ENCODE measurements at regions not wholly inside any gene's neighbourhood (a gene's known extent, or its start where the extent isn't known, plus 50 kb on each side); places are given as distances from the start of the nearest gene placed in this dataset.
"Not testable (repeated sequence)": the region's sequence is repeated elsewhere in the genome, so short reads cannot be mapped to it uniquely, and the experiment has no call there.

DNA sequence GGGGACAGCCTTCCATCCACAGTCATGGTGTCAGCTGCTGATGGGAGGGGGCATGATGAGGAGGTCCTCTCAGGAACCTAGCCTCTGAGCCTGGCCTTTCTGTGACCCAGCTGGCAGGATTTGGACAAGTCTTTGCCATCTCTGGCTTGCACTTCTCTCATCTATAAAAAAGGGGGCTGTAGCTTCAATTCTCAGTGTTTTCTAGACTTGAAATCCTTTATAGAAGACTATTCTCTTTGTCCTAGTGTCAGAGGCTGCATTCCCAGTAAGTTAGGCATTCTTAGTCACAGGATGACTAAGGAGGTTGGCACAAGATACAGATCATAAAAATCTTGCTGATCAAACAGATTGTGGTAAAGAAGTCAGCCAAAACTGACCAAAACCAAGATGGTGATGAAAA, 958.5 kb downstream of the CNTNAP5 start:
- intact Hi-C loops (cut with micrococcal nuclease; ENCODE audit: unreplicated experiment): no loop called here
- Histone ChIP-seq H3K4me1 (ENCODE audit: insufficient read depth, low read length, poor library complexity, severe bottlenecking) (no peaks in the 10 kb centered on the region), H3K36me3 (ENCODE audit: insufficient read depth, low read length, poor library complexity, severe bottlenecking) (no peaks in the 10 kb centered on the region), H3K27ac (ENCODE audit: low read depth, low read length, poor library complexity, severe bottlenecking) (no peak overlapping the region), H3K4me3 (ENCODE audit: low read depth, low read length, poor library complexity, severe bottlenecking) (no peak overlapping the region), H3K27me3 (replicated peaks; ENCODE audit: insufficient read depth, low read depth, low read length, poor library complexity) (no peaks in the 10 kb centered on the region), H3K9me3 (ENCODE audit: low read depth, low read length, poor library complexity, severe bottlenecking) (peaks cover 11% of the 10 kb centered on the region)
- no peak for TF ChIP-seq EZH2 (IDR thresholded peaks at IDR 0.05; ENCODE audit: borderline replicate concordance, low read depth, low read length, poor library complexity, severe bottlenecking)
- TF ChIP-seq, protein P1, sequence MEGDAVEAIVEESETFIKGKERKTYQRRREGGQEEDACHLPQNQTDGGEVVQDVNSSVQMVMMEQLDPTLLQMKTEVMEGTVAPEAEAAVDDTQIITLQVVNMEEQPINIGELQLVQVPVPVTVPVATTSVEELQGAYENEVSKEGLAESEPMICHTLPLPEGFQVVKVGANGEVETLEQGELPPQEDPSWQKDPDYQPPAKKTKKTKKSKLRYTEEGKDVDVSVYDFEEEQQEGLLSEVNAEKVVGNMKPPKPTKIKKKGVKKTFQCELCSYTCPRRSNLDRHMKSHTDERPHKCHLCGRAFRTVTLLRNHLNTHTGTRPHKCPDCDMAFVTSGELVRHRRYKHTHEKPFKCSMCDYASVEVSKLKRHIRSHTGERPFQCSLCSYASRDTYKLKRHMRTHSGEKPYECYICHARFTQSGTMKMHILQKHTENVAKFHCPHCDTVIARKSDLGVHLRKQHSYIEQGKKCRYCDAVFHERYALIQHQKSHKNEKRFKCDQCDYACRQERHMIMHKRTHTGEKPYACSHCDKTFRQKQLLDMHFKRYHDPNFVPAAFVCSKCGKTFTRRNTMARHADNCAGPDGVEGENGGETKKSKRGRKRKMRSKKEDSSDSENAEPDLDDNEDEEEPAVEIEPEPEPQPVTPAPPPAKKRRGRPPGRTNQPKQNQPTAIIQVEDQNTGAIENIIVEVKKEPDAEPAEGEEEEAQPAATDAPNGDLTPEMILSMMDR (conservative IDR thresholded peaks at IDR 0.05; ENCODE audit: low read depth, low read length): no peak
- no TSS peak for BruUV-seq (replicated peaks)
- DNase-seq (ENCODE audit: low spot score): no peak
- ChIA-PET POLR2A (ENCODE audit: low non-redundant PET) (no interaction called here), CTCF (no interaction called here)

- intact Hi-C loops (cut with micrococcal nuclease; ENCODE audit: unreplicated experiment): no loop called here
- TF ChIP-seq, protein P1 (conservative IDR thresholded peaks at IDR 0.05; ENCODE audit: low read depth, low read length): no peak
- no peak for TF ChIP-seq EZH2 (IDR thresholded peaks at IDR 0.05; ENCODE audit: borderline replicate concordance, low read depth, low read length, poor library complexity, severe bottlenecking)
- BruUV-seq (replicated peaks): no TSS peak
- DNase-seq (ENCODE audit: low spot score): no peak
- no peaks in the 10 kb centered on the region for H3K27me3 ChIP-seq (replicated peaks; ENCODE audit: insufficient read depth, low read depth, low read length, poor library complexity)
- POLR2A ChIA-PET (ENCODE audit: low non-redundant PET): no interaction called here
- no peaks in the 10 kb centered on the region for H3K36me3 ChIP-seq (ENCODE audit: insufficient read depth, low read length, poor library complexity, severe bottlenecking)
- CTCF ChIA-PET: no interaction called here
- H3K4me3 ChIP-seq (ENCODE audit: low read depth, low read length, poor library complexity, severe bottlenecking): no peak overlapping the region
- no peak overlapping the region for H3K27ac ChIP-seq (ENCODE audit: low read depth, low read length, poor library complexity, severe bottlenecking)
- peaks cover 11% of the 10 kb centered on the region for H3K9me3 ChIP-seq (ENCODE audit: low read depth, low read length, poor library complexity, severe bottlenecking)
- no peaks in the 10 kb centered on the region for H3K4me1 ChIP-seq (ENCODE audit: insufficient read depth, low read length, poor library complexity, severe bottlenecking)
Observed at GRCh38 chr2:124985270-124985669, 960.2 kb downstream of the CNTNAP5 start.

- Histone ChIP-seq H3K4me3 (ENCODE audit: low read depth, low read length, poor library complexity, severe bottlenecking) (no peak overlapping the region), H3K36me3 (ENCODE audit: insufficient read depth, low read length, poor library complexity, severe bottlenecking) (no peaks in the 10 kb centered on the region), H3K27ac (ENCODE audit: low read depth, low read length, poor library complexity, severe bottlenecking) (no peak overlapping the region), H3K9me3 (ENCODE audit: low read depth, low read length, poor library complexity, severe bottlenecking) (peaks cover 11% of the 10 kb centered on the region), H3K4me1 (ENCODE audit: insufficient read depth, low read length, poor library complexity, severe bottlenecking) (no peaks in the 10 kb centered on the region), H3K27me3 (replicated peaks; ENCODE audit: insufficient read depth, low read depth, low read length, poor library complexity) (no peaks in the 10 kb centered on the region)
- no peak for TF ChIP-seq EZH2 (IDR thresholded peaks at IDR 0.05; ENCODE audit: borderline replicate concordance, low read depth, low read length, poor library complexity, severe bottlenecking)
- TF ChIP-seq, protein P1 (conservative IDR thresholded peaks at IDR 0.05; ENCODE audit: low read depth, low read length): no peak
- intact Hi-C loops (cut with micrococcal nuclease; ENCODE audit: unreplicated experiment): no loop called here
- POLR2A ChIA-PET (ENCODE audit: low non-redundant PET): no interaction called here
- no TSS peak for BruUV-seq (replicated peaks)
- DNase-seq (ENCODE audit: low spot score): no peak
- CTCF ChIA-PET: no interaction called here
Observed at GRCh38 chr2:124986136-124986535, 961.0 kb downstream of the CNTNAP5 start.

- H3K4me1 ChIP-seq (ENCODE audit: insufficient read depth, low read length, poor library complexity, severe bottlenecking); DNase-seq (ENCODE audit: low spot score); H3K27me3 ChIP-seq (replicated peaks; ENCODE audit: insufficient read depth, low read depth, low read length, poor library complexity); H3K27ac ChIP-seq (ENCODE audit: low read depth, low read length, poor library complexity, severe bottlenecking); H3K4me3 ChIP-seq (ENCODE audit: low read depth, low read length, poor library complexity, severe bottlenecking); intact Hi-C loops (cut with micrococcal nuclease; ENCODE audit: unreplicated experiment); CTCF ChIA-PET; POLR2A ChIA-PET (ENCODE audit: low non-redundant PET); BruUV-seq (replicated peaks); H3K36me3 ChIP-seq (ENCODE audit: insufficient read depth, low read length, poor library complexity, severe bottlenecking): not testable (repeated sequence)
- H3K9me3 ChIP-seq (ENCODE audit: low read depth, low read length, poor library complexity, severe bottlenecking): peaks cover 11% of the 10 kb centered on the region
Observed at GRCh38 chr2:124986870-124987269, 961.8 kb downstream of the CNTNAP5 start.

DNA sequence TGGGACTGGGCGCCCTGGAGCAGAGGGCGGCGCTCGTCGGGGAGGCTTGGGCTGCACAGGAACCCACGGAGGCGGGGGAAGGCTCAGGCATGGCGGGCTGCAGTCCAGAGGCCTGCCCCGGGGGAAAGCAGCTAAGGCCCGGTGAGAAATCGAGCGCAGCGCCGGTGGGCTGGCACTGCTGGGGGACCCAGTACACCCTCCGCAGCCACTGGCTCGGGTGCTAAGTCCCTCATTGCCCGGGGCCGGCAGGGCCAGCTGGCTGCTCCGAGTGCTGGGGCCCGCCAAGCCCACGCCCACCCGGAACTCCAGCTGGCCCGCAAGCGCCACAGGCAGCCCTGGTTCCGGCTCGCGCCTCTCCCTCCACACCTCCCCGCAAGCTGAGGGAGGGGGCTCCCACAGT, 962.3 kb downstream of the CNTNAP5 start:
- DNase-seq (ENCODE audit: low spot score); H3K4me3 ChIP-seq (ENCODE audit: low read depth, low read length, poor library complexity, severe bottlenecking); H3K36me3 ChIP-seq (ENCODE audit: insufficient read depth, low read length, poor library complexity, severe bottlenecking); CTCF ChIA-PET; H3K27ac ChIP-seq (ENCODE audit: low read depth, low read length, poor library complexity, severe bottlenecking); BruUV-seq (replicated peaks); intact Hi-C loops (cut with micrococcal nuclease; ENCODE audit: unreplicated experiment); H3K27me3 ChIP-seq (replicated peaks; ENCODE audit: insufficient read depth, low read depth, low read length, poor library complexity); POLR2A ChIA-PET (ENCODE audit: low non-redundant PET); H3K4me1 ChIP-seq (ENCODE audit: insufficient read depth, low read length, poor library complexity, severe bottlenecking): not testable (repeated sequence)
- peaks cover 11% of the 10 kb centered on the region for H3K9me3 ChIP-seq (ENCODE audit: low read depth, low read length, poor library complexity, severe bottlenecking)
